Endothelial cell of umbilical vein (primary cell): ENCODE measurements at regions not wholly inside any gene's neighbourhood (a gene's known extent, or its start where the extent isn't known, plus 50 kb on each side); places are given as distances from the start of the nearest gene placed in this dataset.

Experiments
- BruUV-seq: library from RNA; stranded (reverse); fragments of 400-500 nt; replicated peaks from 2 replicates; lab custom pipeline; 2021; lab: Mats Ljungman, UMichigan
- CTCF ChIA-PET: fragments of 300-600, 350-600 bp; sonication (Branson Sonifier 250); formaldehyde crosslinking; loops from one replicate; lab custom pipeline; 2021; ENCODE audit warnings: antibody characterized with exemption, inconsistent platforms; lab: Charles Lee
- POLR2A ChIA-PET: fragments of 300-600, 350-600 bp; sonication (Branson Sonifier 250); formaldehyde crosslinking; loops from one replicate; lab custom pipeline; 2021; ENCODE audit warnings: antibody characterized with exemption, inconsistent platforms; lab: Charles Lee
- DNase-seq: peaks from one replicate; pipeline ENCODE4 v3.0.0-alpha.2; 2011; ENCODE audit warnings: low read depth, low spot score
- FAIRE-seq: peaks from 2 replicates; lab custom pipeline; 2011; peaks lifted over from hg19 to GRCh38; lab: Jason Lieb, UNC
- H2AFZ ChIP-seq: 2 replicates; pipeline ENCODE4 v1.6.0; 2012; ENCODE audit warnings: low read depth, low read length, control low read depth, inconsistent platforms
- H3K27ac ChIP-seq: 2 replicates; pipeline ENCODE4 v1.5.1; 2011; ENCODE audit warnings: low read depth, mild to moderate bottlenecking, control low read depth, low read length, moderate library complexity; ENCODE audit not compliant: insufficient read depth
- H3K27me3 ChIP-seq, 2 experiments: 2 replicates each; pipeline versions ENCODE4 v1.6.0 to v1.6.1; 2011; ENCODE audit warnings: low read length in 2 of 2, mixed read lengths in 1 of 2; ENCODE audit not compliant: control insufficient read depth in 2 of 2, insufficient read depth in 2 of 2
- H3K36me3 ChIP-seq, 2 experiments: 2 replicates in 1 of 2; 3 replicates in 1 of 2; pipeline ENCODE4 v1.5.1; 2011; ENCODE audit warnings: low read length in 2 of 2, mild to moderate bottlenecking in 1 of 2, moderate library complexity in 1 of 2; ENCODE audit not compliant: control insufficient read depth in 2 of 2, insufficient read depth in 2 of 2; ENCODE audit errors: extremely low read depth in 1 of 2
- H3K4me1 ChIP-seq: 3 replicates; pipeline ENCODE4 v1.5.1; 2011; ENCODE audit warnings: mild to moderate bottlenecking, low read length; ENCODE audit not compliant: control insufficient read depth, insufficient read depth; ENCODE audit errors: extremely low read depth
- H3K4me2 ChIP-seq: 2 replicates; pipeline ENCODE4 v1.6.1; 2011; ENCODE audit warnings: low read length, control low read depth, mixed read lengths; ENCODE audit not compliant: insufficient read depth
- H3K4me3 ChIP-seq, 3 experiments: fragments of 200-600 bp in 1 of 3; sonication (generic), shearing (Covaris generic) in 1 of 3; replicated peaks in 1 of 3; 2 replicates each; pipeline ENCODE4 v1.5.1; 2011 to 2016; ENCODE audit warnings: control low read depth in 3 of 3, low read length in 3 of 3, mild to moderate bottlenecking in 2 of 3, inconsistent platforms in 1 of 3, low read depth in 1 of 3, moderate library complexity in 1 of 3; ENCODE audit not compliant: insufficient read depth in 1 of 3
- H3K79me2 ChIP-seq: 2 replicates; pipeline ENCODE4 v1.6.0; 2012; ENCODE audit warnings: low read length, inconsistent platforms; ENCODE audit not compliant: control insufficient read depth, insufficient read depth
- H3K9ac ChIP-seq: replicated peaks from 2 replicates; pipeline ENCODE3; 2011; ENCODE audit warnings: low read length, control low read depth; ENCODE audit not compliant: insufficient read depth; ENCODE audit errors: extremely low read depth
- H3K9me1 ChIP-seq: replicated peaks from 3 replicates; pipeline ENCODE4 v1.6.0; 2011; ENCODE audit warnings: mild to moderate bottlenecking, low read length; ENCODE audit not compliant: control insufficient read depth, insufficient read depth; ENCODE audit errors: extremely low read depth
- H3K9me3 ChIP-seq: replicated peaks from 2 replicates; pipeline ENCODE4 v1.5.1; 2012; ENCODE audit warnings: low read length, inconsistent platforms; ENCODE audit not compliant: control insufficient read depth, insufficient read depth
- H4K20me1 ChIP-seq: replicated peaks from 2 replicates; pipeline ENCODE3; 2011; ENCODE audit warnings: mild to moderate bottlenecking, low read length; ENCODE audit not compliant: control insufficient read depth, insufficient read depth; ENCODE audit errors: extremely low read depth
- CTCF ChIP-seq, 2 donors: IDR thresholded peaks; 1 replicate in 1 of 2; 2 replicates in 1 of 2; pipeline ENCODE4 v1.5.1; 2011; ENCODE audit warnings: low read length in 2 of 2, mild to moderate bottlenecking in 2 of 2, moderate library complexity in 2 of 2, control low read depth in 1 of 2, inconsistent platforms in 1 of 2, low read depth in 1 of 2; ENCODE audit not compliant: insufficient read depth in 1 of 2; ENCODE audit errors: extremely low read depth in 1 of 2
- EZH2 ChIP-seq: IDR thresholded peaks from 2 replicates; pipeline ENCODE4 v1.6.1; 2012; ENCODE audit warnings: borderline replicate concordance, low read depth, mild to moderate bottlenecking, moderate library complexity, low read length, inconsistent platforms; ENCODE audit not compliant: severe bottlenecking
- FOS ChIP-seq: IDR thresholded peaks from 2 replicates; pipeline ENCODE4 v1.6.1; 2011; ENCODE audit warnings: mild to moderate bottlenecking, low read length, moderate library complexity, borderline replicate concordance; ENCODE audit not compliant: insufficient read depth
- GATA2 ChIP-seq: IDR thresholded peaks from 2 replicates; pipeline ENCODE4 v1.7.0; 2011; ENCODE audit warnings: low read depth, mild to moderate bottlenecking, moderate library complexity, mixed read lengths, low read length; ENCODE audit not compliant: insufficient read length, insufficient read depth
- JUN ChIP-seq: IDR thresholded peaks from 2 replicates; pipeline ENCODE4 v1.6.1; 2011; ENCODE audit warnings: borderline replicate concordance, low read depth; ENCODE audit not compliant: insufficient read length, insufficient read depth
- MYC ChIP-seq: IDR thresholded peaks from one replicate; pipeline ENCODE4 v1.6.1; 2011; ENCODE audit warnings: mild to moderate bottlenecking, low read depth, low read length
- POLR2A ChIP-seq: IDR thresholded peaks from 2 replicates; pipeline ENCODE4 v1.6.1; 2012; ENCODE audit warnings: low read depth, mild to moderate bottlenecking, control low read depth, low read length
- POLR2AphosphoS5 ChIP-seq: IDR thresholded peaks from 2 replicates; pipeline ENCODE4 v1.6.1; 2012; ENCODE audit warnings: low read depth, mild to moderate bottlenecking, control low read depth, low read length, moderate library complexity; ENCODE audit not compliant: insufficient read depth
- dilution Hi-C: fragments of 300-500 bp; cut with MboI; formaldehyde crosslinking; loops from one replicate; pipeline ENCODE4 v1.15.0; 2019; ENCODE audit warnings: low sequenced_read_pairs; ENCODE audit not compliant: extremely low pct_ligation_motif_present
- intact Hi-C: fragments of 100-400 bp; cut with micrococcal nuclease; formaldehyde crosslinking; loops from one replicate; pipeline ENCODE4 v1.10.0; 2022
- TF ChIP-seq, protein P1 (sequence below): IDR thresholded peaks from 2 replicates; pipeline ENCODE4 v1.6.1; 2011; ENCODE audit not compliant: insufficient read depth, insufficient read length

- TF ChIP-seq CTCF (IDR thresholded peaks at IDR 0.05; ENCODE audit: extremely low read depth in 1 of 2, insufficient read depth in 1 of 2, low read depth in 1 of 2, low read length in 2 of 2) (no peak), EZH2 (no peak), FOS (no peak), MYC (no peak)
- no TSS peak for BruUV-seq
- Histone ChIP-seq H3K27ac (no peak overlapping the region), H3K4me3 (no peak overlapping the region), H2AFZ (no peak overlapping the region), H3K4me1 (no peaks in the 10 kb centered on the region), H3K9ac (no peak overlapping the region), H4K20me1 (no peaks in the 10 kb centered on the region), H3K9me3 (no peaks in the 10 kb centered on the region), H3K79me2 (no peaks in the 10 kb centered on the region), H3K36me3 (no peaks in the 10 kb centered on the region), H3K9me1 (no peaks in the 10 kb centered on the region), H3K4me2 (no peak overlapping the region), H3K27me3 (no peaks in the 10 kb centered on the region)
- CTCF ChIA-PET: no interaction called here
- POLR2A ChIA-PET: no interaction called here
- intact Hi-C loops (no loop called here), dilution Hi-C loops (no loop called here)
- DNase-seq: no peak
- FAIRE-seq: no peak
Observed at GRCh38 chr11:30741039-30741550, 154.9 kb upstream of the MPPED2 start.

DNA sequence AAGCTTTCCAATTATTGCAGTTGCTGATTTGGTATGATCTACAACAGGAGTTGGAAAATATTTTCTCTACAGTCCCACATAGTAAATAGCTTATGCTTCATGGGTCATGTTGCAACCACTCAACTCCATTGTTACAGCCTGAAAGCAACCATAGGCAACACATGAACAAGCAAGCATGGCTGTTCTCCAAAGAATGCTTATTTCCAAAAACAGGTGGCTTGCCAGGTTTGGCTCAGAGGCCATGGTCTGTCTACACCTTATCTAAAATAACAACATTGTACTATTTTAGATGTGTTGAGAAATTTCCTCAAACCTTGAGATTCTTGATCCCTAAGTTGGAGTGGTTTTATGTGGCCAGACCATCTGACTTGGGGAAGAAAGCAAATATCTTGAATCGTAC is 153.9 kb upstream of the MPPED2 start:
- H3K9ac ChIP-seq: no peak overlapping the region
- no peaks in the 10 kb centered on the region for H3K36me3 ChIP-seq
- no peaks in the 10 kb centered on the region for H3K79me2 ChIP-seq
- no TSS peak for BruUV-seq
- POLR2A ChIA-PET: no interaction called here
- H3K9me1 ChIP-seq: no peaks in the 10 kb centered on the region
- intact Hi-C loops (no loop called here), dilution Hi-C loops (no loop called here)
- H3K27me3 ChIP-seq: no peaks in the 10 kb centered on the region
- no peak overlapping the region for H2AFZ ChIP-seq
- no peaks in the 10 kb centered on the region for H4K20me1 ChIP-seq
- CTCF ChIA-PET: no interaction called here
- H3K4me2 ChIP-seq: no peak overlapping the region
- no peak overlapping the region for H3K27ac ChIP-seq
- no peaks in the 10 kb centered on the region for H3K9me3 ChIP-seq
- FAIRE-seq (no peak), DNase-seq (no peak)
- H3K4me1 ChIP-seq: no peaks in the 10 kb centered on the region
- TF ChIP-seq POLR2AphosphoS5 (no peak), JUN (no peak), GATA2 (no peak), POLR2A (no peak), CTCF (IDR thresholded peaks at IDR 0.05; ENCODE audit: extremely low read depth in 1 of 2, insufficient read depth in 1 of 2, low read depth in 1 of 2, low read length in 2 of 2) (no peak), EZH2 (no peak), MYC (no peak), FOS (no peak)
- TF ChIP-seq, protein P1, sequence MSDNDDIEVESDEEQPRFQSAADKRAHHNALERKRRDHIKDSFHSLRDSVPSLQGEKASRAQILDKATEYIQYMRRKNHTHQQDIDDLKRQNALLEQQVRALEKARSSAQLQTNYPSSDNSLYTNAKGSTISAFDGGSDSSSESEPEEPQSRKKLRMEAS: no peak
- no peak overlapping the region for H3K4me3 ChIP-seq
